GM12874 (cell line): ENCODE measurements at regions not wholly inside any gene's neighbourhood (a gene's known extent, or its start where the extent isn't known, plus 50 kb on each side); places are given as distances from the start of the nearest gene placed in this dataset.

Experiments
- CTCF ChIP-seq: IDR thresholded peaks from 2 replicates; pipeline ENCODE4 v1.5.1; 2011; ENCODE audit warnings: low read depth, mild to moderate bottlenecking, control low read depth, low read length, moderate library complexity; ENCODE audit not compliant: insufficient read depth

GRCh38 chr3:170734043-170734734 is 135.8 kb downstream of the RPL22L1 start:
- no peak for TF ChIP-seq CTCF

- no peak for TF ChIP-seq CTCF
These were observed 137.2 kb downstream of the RPL22L1 start for GRCh38 chr3:170732660-170733245.

- no peak for TF ChIP-seq CTCF
These were observed 138.7 kb downstream of the RPL22L1 start for GRCh38 chr3:170731281-170731680.

- TF ChIP-seq CTCF = no peak
These were observed 139.8 kb downstream of the RPL22L1 start for GRCh38 chr3:170730071-170730812.

- no peak for TF ChIP-seq CTCF
These were observed 141.8 kb downstream of the RPL22L1 start for GRCh38 chr3:170728181-170728580.

- no peak for TF ChIP-seq CTCF
These were observed 141.9 kb upstream of the SLC7A14 start for GRCh38 chr3:170727754-170728153.

- no peak for TF ChIP-seq CTCF
These were observed 141.2 kb upstream of the SLC7A14 start for GRCh38 chr3:170726976-170727661.
